Stimulated activated CD4-positive, alpha-beta T cell treated with anti-CD3 and anti-CD28 coated beads, Interleukin-15, amount 100 ng/mL, for 24 hours (primary cell): ENCODE measurements at regions not wholly inside any gene's neighbourhood (a gene's known extent, or its start where the extent isn't known, plus 50 kb on each side); places are given as distances from the start of the nearest gene placed in this dataset.
"Not testable (repeated sequence)": the region's sequence is repeated elsewhere in the genome, so short reads cannot be mapped to it uniquely, and the experiment has no call there.

Source experiments
- DNase-seq: peaks from one replicate; pipeline ENCODE4 v3.0.0-alpha.2; 2020

GRCh38 chr2:167675906-167676305 is 571.5 kb downstream of the STK39 start:
- DNase-seq, result no peak

- no peak for DNase-seq
Observed at GRCh38 chr2:167670588-167670987, 576.8 kb downstream of the STK39 start.

GRCh38 chr2:167653131-167653530 is 594.3 kb downstream of the STK39 start:
- DNase-seq, result no peak

GRCh38 chr2:167652401-167652800 is 595.0 kb downstream of the STK39 start:
- no peak for DNase-seq

GRCh38 chr2:167651406-167652151 is 595.8 kb downstream of the STK39 start:
- no peak for DNase-seq

- DNase-seq, result no peak
Observed at GRCh38 chr2:167646557-167646956, 600.8 kb downstream of the STK39 start.

- no peak for DNase-seq
Observed at GRCh38 chr2:167640096-167640495, 607.3 kb downstream of the STK39 start.

GRCh38 chr2:167637741-167638140 is 609.7 kb downstream of the STK39 start:
- DNase-seq, result no peak

GRCh38 chr2:167632271-167632670 is 615.1 kb downstream of the STK39 start:
- not testable (repeated sequence) for DNase-seq

GRCh38 chr2:167626961-167627360 is 620.4 kb downstream of the STK39 start:
- no peak for DNase-seq

- no peak for DNase-seq
Observed at GRCh38 chr2:167626301-167626700, 621.1 kb downstream of the STK39 start.

- no peak for DNase-seq
Observed at GRCh38 chr2:167616997-167617396, 630.4 kb downstream of the STK39 start.

GRCh38 chr2:167613471-167613870 is 633.9 kb downstream of the STK39 start:
- DNase-seq, result no peak

- no peak for DNase-seq
Observed at GRCh38 chr2:167608487-167608886, 638.9 kb downstream of the STK39 start.

- DNase-seq, result no peak
Observed at GRCh38 chr2:167607731-167608130, 639.7 kb downstream of the STK39 start.

- DNase-seq, result no peak
Observed at GRCh38 chr2:167607211-167607610, 640.2 kb downstream of the STK39 start.

GRCh38 chr2:167602122-167602521 is 645.3 kb downstream of the STK39 start:
- no peak for DNase-seq

GRCh38 chr2:167599219-167599618 is 648.2 kb downstream of the STK39 start:
- no peak for DNase-seq

- DNase-seq, result no peak
Observed at GRCh38 chr2:167595839-167596471, 651.4 kb downstream of the STK39 start.

GRCh38 chr2:167595021-167595420 is 652.4 kb downstream of the STK39 start:
- no peak for DNase-seq

- DNase-seq, result no peak
Observed at GRCh38 chr2:167592441-167592840, 655.0 kb downstream of the STK39 start.

- no peak for DNase-seq
Observed at GRCh38 chr2:167582619-167583018, 664.8 kb downstream of the STK39 start.

GRCh38 chr2:167581961-167582574 is 665.3 kb downstream of the STK39 start:
- no peak for DNase-seq

GRCh38 chr2:167579826-167580225 is 667.6 kb downstream of the STK39 start:
- no peak for DNase-seq
